ENCODE measurements at regions not wholly inside any gene's neighbourhood (a gene's known extent, or its start where the extent isn't known, plus 50 kb on each side); places are given as distances from the start of the nearest gene placed in this dataset.

GRCh38 chr11:45459491-45459890 lies 173.3 kb upstream of the SYT13 start:
- TF ChIP-seq CTCF (IDR thresholded peaks at IDR 0.05; ENCODE audit: low read length) (no peak), EZH2 (IDR thresholded peaks at IDR 0.05; ENCODE audit: borderline replicate concordance, low read length) (no peak)
